CD4-positive, alpha-beta T cell (primary cell): ENCODE measurements at regions not wholly inside any gene's neighbourhood (a gene's known extent, or its start where the extent isn't known, plus 50 kb on each side); places are given as distances from the start of the nearest gene placed in this dataset.

Experiments used
- ATAC-seq: fragments of 200-7000 bp; cut with Tn5 transposase; one replicate; pipeline ENCODE4 v1.10.0; 2022; ENCODE audit warnings: mild to moderate bottlenecking; ENCODE audit not compliant: poor library complexity
- CTCF ChIA-PET: fragments of 350-600 bp; sonication (Branson Sonifier 250); formaldehyde crosslinking; loops from one replicate; lab custom pipeline; 2021; ENCODE audit warnings: antibody characterized with exemption, inconsistent platforms; lab: Charles Lee
- POLR2A ChIA-PET: fragments of 350-600 bp; sonication (Branson Sonifier 250); formaldehyde crosslinking; loops from one replicate; lab custom pipeline; 2021; ENCODE audit warnings: antibody characterized with exemption, inconsistent platforms; lab: Charles Lee
- DNase-seq, 14 experiments: peaks; one replicate each; pipeline ENCODE4 v3.0.0-alpha.2; 2013 to 2020; ENCODE audit warnings: mixed read lengths in 2 of 14
- H3K27ac ChIP-seq, 2 donors: one replicate each; pipeline versions ENCODE4 v1.5.1 to v1.7.0; 2013; ENCODE audit warnings: low read length in 2 of 2, low read depth in 1 of 2, mild to moderate bottlenecking in 1 of 2
- H3K27me3 ChIP-seq, 2 experiments: 1 replicate in 1 of 2; 2 replicates in 1 of 2; pipeline versions ENCODE4 v1.6.1 to v1.7.0; 2013; ENCODE audit warnings: low read length in 2 of 2, control low read depth in 1 of 2, mild to moderate bottlenecking in 1 of 2, moderate library complexity in 1 of 2; ENCODE audit not compliant: insufficient read depth in 2 of 2, control insufficient read depth in 1 of 2
- H3K36me3 ChIP-seq: one replicate; pipeline ENCODE4 v1.6.1; 2013; ENCODE audit warnings: low read length, control low read depth; ENCODE audit not compliant: insufficient read depth
- H3K4me1 ChIP-seq: one replicate; pipeline ENCODE4 v1.6.1; 2013; ENCODE audit warnings: low read length, control low read depth; ENCODE audit not compliant: insufficient read depth
- H3K4me3 ChIP-seq: one replicate; pipeline ENCODE4 v1.5.1; 2013; ENCODE audit warnings: mild to moderate bottlenecking, low read length, moderate library complexity
- H3K9me3 ChIP-seq, 2 experiments: 1 replicate in 1 of 2; 2 replicates in 1 of 2; pipeline versions ENCODE4 v1.6.1 to v1.7.0; 2013; ENCODE audit warnings: low read length in 2 of 2, mild to moderate bottlenecking in 2 of 2, control low read depth in 1 of 2, moderate library complexity in 1 of 2; ENCODE audit not compliant: control insufficient read depth in 1 of 2, insufficient read depth in 1 of 2
- H3K27ac Mint-ChIP-seq: one replicate; pipeline ENCODE4 v1.8.0; 2020; ENCODE audit warnings: mixed read lengths
- H3K27me3 Mint-ChIP-seq: one replicate; pipeline ENCODE4 v1.8.0; 2021; ENCODE audit warnings: mixed read lengths
- H3K36me3 Mint-ChIP-seq: one replicate; pipeline ENCODE4 v1.8.0; 2021; ENCODE audit warnings: low read depth, mixed read lengths
- H3K4me1 Mint-ChIP-seq: one replicate; pipeline ENCODE4 v1.8.0; 2021; ENCODE audit warnings: low read depth, mixed read lengths
- H3K4me3 Mint-ChIP-seq: one replicate; pipeline ENCODE4 v1.8.0; 2020; ENCODE audit warnings: mild to moderate bottlenecking, mixed read lengths
- H3K9me3 Mint-ChIP-seq: one replicate; pipeline ENCODE4 v1.8.0; 2020; ENCODE audit warnings: mixed read lengths
- CTCF ChIP-seq: fragments of 200-600 bp; IDR thresholded peaks from one replicate; pipeline ENCODE4 v1.8.0; 2022; ENCODE audit warnings: antibody characterized with exemption, mild to moderate bottlenecking
- intact Hi-C, 2 experiments: fragments of 100-400 bp; cut with DNase I in 1 of 2; cut with micrococcal nuclease in 1 of 2; formaldehyde crosslinking; loops; one replicate each; pipeline versions ENCODE4 v1.15.1 to v1.9.0; 2023 to 2025; cut with DNase I, micrococcal nuclease

- Histone ChIP-seq H3K27me3 (no peaks in the 10 kb centered on the region), H3K36me3 (no peaks in the 10 kb centered on the region), H3K9me3 (no peaks in the 10 kb centered on the region), H3K27ac (no peak overlapping the region), H3K4me1 (no peaks in the 10 kb centered on the region), H3K4me3 (no peak overlapping the region)
- ATAC-seq (no peak), DNase-seq (no peak)
- intact Hi-C loops = no loop called here
- Mint-ChIP-seq H3K27ac (no peak overlapping the region), H3K4me3 (no peak overlapping the region), H3K36me3 (no peaks in the 10 kb centered on the region), H3K27me3 (no peaks in the 10 kb centered on the region), H3K9me3 (no peaks in the 10 kb centered on the region), H3K4me1 (no peaks in the 10 kb centered on the region)
- POLR2A ChIA-PET = no interaction called here
- CTCF ChIA-PET = no interaction called here
- TF ChIP-seq CTCF = no peak
Observed at GRCh38 chr1:109846846-109847245, 63.8 kb upstream of the CSF1 start.

- no peak overlapping the region for H3K4me3 Mint-ChIP-seq
- no peaks in the 10 kb centered on the region for H3K9me3 Mint-ChIP-seq
- no peaks in the 10 kb centered on the region for H3K36me3 Mint-ChIP-seq
- Histone ChIP-seq H3K27ac (no peak overlapping the region), H3K4me1 (no peaks in the 10 kb centered on the region), H3K4me3 (no peak overlapping the region), H3K36me3 (no peaks in the 10 kb centered on the region), H3K9me3 (no peaks in the 10 kb centered on the region), H3K27me3 (no peaks in the 10 kb centered on the region)
- no peaks in the 10 kb centered on the region for H3K27me3 Mint-ChIP-seq
- no peaks in the 10 kb centered on the region for H3K4me1 Mint-ChIP-seq
- ChIA-PET CTCF (no interaction called here), POLR2A (no interaction called here)
- no peak for ATAC-seq
- no peak overlapping the region for H3K27ac Mint-ChIP-seq
- intact Hi-C loops = no loop called here
- no peak for TF ChIP-seq CTCF
- DNase-seq = no peak
Observed at GRCh38 chr1:109846162-109846561, 64.5 kb upstream of the CSF1 start.

GRCh38 chr1:109845658-109846057 lies 65.0 kb upstream of the CSF1 start:
- no peak for ATAC-seq
- H3K36me3 ChIP-seq = no peaks in the 10 kb centered on the region
- no peaks in the 10 kb centered on the region for H3K27me3 ChIP-seq
- H3K36me3 Mint-ChIP-seq = no peaks in the 10 kb centered on the region
- TF ChIP-seq CTCF = no peak
- intact Hi-C loops = no loop called here
- DNase-seq = no peak
- no peaks in the 10 kb centered on the region for H3K4me1 ChIP-seq
- no peaks in the 10 kb centered on the region for H3K9me3 ChIP-seq
- no peaks in the 10 kb centered on the region for H3K27me3 Mint-ChIP-seq
- H3K4me1 Mint-ChIP-seq = no peaks in the 10 kb centered on the region
- no peak overlapping the region for H3K4me3 Mint-ChIP-seq
- POLR2A ChIA-PET = no interaction called here
- CTCF ChIA-PET = no interaction called here
- no peak overlapping the region for H3K4me3 ChIP-seq
- H3K9me3 Mint-ChIP-seq = no peaks in the 10 kb centered on the region
- H3K27ac Mint-ChIP-seq = no peak overlapping the region
- H3K27ac ChIP-seq = no peak overlapping the region
